Kasumi-1 (cell line): ENCODE measurements at regions not wholly inside any gene's neighbourhood (a gene's known extent, or its start where the extent isn't known, plus 50 kb on each side); places are given as distances from the start of the nearest gene placed in this dataset.

Experiments used
- DNase-seq, 2 experiments: peaks; one replicate each; lab custom pipeline; 2025; lab: John Stamatoyannopoulos, UW

GRCh38 chr2:67516899-67517530 is 119.9 kb downstream of the ETAA1 start:
- DNase-seq: no peak

DNA sequence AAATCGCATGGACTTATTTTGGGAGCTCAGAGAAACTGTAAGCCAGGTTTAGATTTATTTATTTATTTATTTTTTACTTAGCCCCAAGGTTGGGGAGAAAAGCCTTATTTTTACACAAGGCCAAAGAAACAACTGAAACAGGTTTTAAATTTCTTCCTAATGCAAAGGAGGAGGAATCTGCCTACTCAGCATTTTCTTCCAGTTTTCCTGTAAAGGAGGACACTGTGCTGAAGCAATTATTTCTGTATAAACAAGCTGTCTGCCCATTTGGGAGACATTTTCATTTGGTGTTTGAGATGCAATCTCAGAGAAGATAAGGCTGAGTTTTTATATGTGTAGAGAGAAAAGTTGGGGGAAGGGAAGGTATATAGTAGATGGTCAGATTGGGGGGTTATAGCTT is 125.0 kb downstream of the ETAA1 start:
- DNase-seq: no peak

DNA sequence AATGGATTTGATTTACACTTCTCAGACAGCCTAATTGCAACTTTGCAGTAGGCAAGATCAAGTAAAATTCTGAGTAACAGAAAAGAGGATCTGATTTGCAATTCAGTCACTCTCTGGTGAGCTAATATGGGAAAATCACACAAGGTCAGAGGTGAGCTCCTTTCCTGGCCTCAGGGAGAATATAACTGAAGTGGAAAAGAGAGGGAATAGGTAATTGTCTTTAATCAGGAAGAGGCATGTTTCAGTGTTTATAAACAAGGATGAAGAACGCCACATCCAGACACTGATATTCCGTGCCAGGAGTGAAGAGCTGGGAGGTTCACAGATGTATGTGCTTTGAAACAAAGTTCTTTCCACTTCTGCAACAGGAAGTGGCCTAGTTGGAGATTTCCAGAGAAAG is 127.1 kb downstream of the ETAA1 start:
- DNase-seq: no peak

DNA sequence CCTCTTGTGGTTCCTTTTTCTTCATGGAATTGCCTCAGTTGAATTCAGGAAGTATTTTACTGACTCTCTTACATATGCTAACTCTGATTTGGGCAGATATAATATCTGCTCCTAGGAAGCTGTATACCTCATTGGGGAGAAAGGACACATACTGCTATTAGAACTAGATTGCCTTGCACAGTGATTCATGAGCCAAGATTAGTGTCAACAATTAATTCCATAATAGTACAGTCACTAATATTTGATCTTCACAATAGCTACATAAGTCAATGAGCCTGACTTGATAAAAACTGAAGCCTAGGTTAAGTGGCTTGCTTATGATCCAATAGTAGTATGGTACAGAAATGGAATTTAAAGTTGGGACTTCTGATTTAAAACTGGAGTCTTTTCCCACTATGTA is 127.6 kb downstream of the ETAA1 start:
- DNase-seq: no peak

DNA sequence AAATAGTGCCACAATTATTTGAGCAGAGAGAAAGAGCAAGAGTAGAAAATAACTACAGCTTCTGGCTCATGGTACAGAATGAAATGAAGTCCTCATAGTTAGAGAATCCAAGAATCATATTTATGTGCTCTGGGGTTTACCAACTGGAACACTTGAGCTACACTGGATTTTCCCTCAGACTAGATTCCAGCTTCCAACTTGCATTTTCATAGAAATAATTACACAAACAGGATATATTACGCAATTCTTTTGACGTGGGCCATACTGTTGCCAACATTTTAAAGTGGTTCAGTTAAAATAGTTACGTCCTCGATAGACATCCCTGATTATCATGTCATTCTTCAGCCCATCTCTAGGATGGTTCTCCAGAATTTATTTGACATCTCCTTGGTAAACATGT is 129.2 kb downstream of the ETAA1 start:
- DNase-seq: no peak

DNA sequence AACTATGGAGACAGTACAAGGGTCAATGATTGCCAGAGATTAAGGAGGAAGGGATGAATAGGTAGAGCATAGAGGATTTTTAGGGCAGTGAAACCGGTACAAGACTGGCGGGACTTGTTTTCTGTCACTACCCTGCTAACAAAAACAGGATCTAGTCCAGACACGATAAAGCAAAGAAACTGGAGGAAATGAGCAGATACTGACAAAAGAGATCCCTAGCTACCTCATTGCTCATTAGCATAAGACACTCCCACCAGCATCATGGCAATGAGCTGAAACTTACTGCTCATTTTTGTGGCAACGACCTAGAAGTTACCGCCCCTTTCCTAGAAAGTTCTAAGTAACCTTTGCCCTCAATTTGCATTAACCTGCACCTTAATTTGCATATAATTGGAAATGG is 131.2 kb downstream of the ETAA1 start:
- no peak for DNase-seq

GRCh38 chr2:67532387-67532786 is 135.3 kb downstream of the ETAA1 start:
- DNase-seq: no peak

DNA sequence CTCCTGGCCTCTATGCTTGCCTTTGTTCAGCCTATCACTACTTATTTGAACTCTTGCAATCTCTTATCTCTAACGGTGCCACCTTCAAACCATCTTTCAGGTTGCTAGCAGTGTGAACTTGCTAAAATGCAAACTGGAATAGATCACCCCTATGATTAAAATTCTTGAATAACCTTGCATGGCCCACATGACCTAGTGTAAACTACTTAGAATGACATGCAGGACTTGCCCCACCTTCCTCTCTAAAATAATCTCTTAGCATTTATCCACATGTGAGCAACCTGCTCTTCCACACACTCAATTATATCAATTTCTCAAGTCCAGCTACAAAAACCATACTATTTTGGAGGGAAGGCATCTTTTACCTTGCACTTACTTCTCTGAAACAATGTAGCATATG is 137.6 kb downstream of the ETAA1 start:
- no peak for DNase-seq

DNA sequence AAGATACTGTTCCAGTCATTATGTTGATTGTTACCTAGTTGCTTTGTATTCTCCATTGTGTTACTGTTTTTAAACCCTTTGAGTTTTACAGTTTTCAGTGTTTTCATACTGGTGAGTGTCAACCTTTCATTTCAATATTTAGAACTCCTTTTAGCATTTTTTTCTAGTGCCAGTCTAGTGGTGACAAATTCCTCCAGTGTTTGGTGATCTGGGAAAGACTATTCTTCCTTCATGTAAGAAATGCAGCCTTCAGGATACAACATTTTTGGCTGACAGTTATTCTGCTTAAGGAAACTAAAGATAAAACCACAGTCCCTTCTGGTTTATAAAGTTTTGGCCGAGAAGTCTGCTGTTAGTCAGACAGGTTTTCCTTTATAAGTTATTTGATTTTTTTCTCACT is 143.8 kb downstream of the ETAA1 start:
- no peak for DNase-seq

GRCh38 chr2:67544286-67544685 is 147.2 kb downstream of the ETAA1 start:
- no peak for DNase-seq

GRCh38 chr2:67548317-67549201 is 151.4 kb downstream of the ETAA1 start:
- no peak for DNase-seq

GRCh38 chr2:67559156-67559555 is 162.0 kb downstream of the ETAA1 start:
- no peak for DNase-seq

DNA sequence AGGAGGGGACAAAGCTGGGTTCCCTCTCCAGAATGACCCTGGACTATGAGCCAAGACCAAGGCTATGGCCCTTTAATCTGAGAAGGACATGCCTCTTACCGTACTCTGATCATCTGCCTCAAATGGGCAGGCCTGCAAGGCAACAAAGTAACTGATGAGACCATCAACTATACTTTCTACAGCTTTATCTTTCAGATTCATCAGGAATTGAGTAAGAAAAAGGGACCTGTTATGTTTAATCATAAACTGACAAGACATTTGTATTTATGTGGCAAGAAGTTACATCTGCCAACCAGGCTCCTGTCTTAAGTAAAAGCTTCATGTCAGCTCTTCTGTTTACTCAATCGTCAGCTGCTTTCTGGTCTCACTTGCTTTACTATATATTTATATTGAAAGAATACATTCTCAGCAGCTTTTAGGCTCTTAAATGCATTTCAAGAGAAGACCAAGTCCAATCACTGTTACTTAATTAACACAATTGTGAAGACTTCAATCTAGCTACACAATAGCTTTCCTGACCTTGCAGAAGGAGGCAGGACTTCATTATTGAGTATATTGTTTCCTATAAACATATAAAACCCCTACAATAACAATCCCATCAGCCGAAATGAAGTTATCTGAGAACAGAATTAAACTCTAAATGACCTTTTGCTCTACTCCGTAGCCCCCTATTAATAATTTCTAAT is 163.8 kb downstream of the ETAA1 start:
- DNase-seq: no peak

DNA sequence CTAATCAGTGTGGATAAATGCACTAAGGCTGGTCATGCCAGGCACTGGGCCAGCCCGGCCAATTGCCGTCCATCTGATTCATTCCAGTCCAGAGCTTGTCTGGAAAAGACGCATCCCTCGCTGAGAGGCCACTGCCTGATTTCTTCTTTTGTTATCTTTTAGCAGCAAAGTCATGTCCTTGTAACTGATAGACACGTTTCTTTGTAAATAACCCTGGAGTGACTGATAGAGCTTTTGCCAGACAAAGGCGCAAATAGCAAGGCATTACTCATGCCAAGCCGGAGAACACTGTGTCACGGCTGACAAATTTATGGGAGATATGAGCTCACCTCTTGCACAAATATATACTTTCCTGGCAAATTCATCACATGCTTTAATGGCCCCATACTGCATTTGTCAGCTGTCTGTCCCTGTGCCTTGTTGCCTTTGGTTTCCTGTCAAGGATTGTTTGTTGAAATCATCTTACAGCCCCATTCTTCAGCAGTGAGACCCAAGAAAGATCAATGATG is 164.4 kb downstream of the ETAA1 start:
- no peak for DNase-seq

DNA sequence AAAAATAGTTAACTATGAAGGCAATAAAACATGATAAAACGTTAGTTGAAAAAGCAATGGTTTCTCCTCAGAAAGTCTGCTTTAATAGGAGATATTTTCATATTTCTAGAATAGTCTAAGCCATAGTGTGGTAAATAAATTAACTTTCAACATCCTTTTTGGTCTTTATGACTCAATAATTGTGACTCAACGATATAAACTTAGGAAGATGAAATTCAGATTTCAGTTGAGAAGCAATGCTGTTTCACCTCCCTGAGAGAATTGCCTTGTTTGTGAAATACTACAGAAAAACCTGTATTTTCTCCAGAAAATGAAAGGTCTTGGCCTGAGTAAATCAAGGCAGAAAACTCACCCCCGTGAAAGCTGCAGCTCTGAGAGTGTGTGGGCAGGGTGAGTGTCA is 166.9 kb downstream of the ETAA1 start:
- no peak for DNase-seq

- DNase-seq: no peak
These were observed 167.5 kb downstream of the ETAA1 start for GRCh38 chr2:67564626-67565025.

DNA sequence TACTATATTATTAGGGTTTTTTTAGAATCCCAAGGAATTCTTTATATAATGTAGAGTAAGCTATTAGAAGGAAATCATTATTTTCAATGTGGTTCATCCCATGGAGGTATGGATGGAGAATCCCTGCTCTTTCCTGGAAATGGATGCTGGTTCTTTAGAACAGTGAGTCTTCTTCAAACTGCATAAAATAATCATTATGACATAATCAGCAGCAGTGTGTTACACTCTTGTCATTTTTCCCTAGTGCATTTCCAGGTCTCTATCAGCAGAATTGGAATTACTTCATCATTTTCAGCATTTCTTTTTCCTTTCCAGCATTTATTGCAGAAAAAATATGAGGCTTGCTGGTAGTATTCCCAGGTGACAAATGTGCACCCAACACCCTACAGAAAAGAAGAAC is 168.1 kb downstream of the ETAA1 start:
- DNase-seq: no peak

GRCh38 chr2:67565761-67566160 is 168.6 kb downstream of the ETAA1 start:
- no peak for DNase-seq

GRCh38 chr2:67566285-67566684 is 169.2 kb downstream of the ETAA1 start:
- no peak for DNase-seq

DNA sequence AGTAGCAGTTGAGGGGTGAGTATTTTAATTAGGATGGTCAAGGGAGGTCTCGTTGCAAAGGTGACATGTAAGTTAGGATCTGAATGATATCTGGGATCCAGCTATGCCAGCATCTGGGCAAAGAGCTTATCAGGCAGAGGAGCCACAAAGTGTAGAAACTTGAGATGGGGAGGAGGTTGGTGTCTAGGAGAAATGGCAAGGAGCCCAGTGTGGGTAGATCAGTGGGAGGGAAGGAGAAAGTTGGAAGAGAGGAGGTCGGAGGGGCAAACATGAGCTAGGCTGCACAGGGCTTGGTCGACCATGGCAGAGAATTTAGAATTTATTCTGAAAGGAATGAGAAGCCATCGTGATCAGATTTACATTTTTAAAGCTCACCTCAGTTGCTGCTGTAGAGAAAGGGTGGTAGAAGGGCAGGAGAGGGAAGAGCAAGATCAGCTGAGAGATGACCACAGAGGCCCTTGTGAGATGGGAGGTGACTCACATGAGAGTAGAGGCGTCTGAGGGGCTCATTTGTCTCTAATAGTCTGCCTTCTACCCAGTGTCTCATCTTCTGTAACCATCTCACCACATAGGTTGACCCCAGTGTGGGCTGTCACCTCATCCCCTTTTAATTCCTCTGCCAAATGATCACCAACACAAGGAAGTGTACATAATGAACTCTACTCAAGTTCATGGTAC is 170.0 kb downstream of the ETAA1 start:
- no peak for DNase-seq

DNA sequence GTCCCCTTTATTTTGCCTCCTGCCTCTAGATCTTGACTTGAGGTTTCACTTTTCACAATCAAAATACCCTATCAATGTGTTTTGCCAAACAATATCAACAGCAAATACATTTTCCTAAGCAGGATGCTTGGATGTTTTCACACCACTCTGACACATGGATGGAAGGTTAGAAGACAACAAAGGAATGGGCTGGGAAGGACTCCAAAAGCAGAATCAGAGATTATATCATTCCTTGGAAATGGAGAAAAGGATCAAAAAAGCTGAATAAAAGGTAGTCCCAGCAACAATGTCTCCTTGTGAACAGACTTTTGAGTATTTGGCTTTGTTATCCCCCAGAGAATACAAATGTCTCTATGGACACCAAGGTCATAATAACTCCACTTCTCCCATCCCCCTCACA is 170.8 kb downstream of the ETAA1 start:
- DNase-seq: no peak

DNA sequence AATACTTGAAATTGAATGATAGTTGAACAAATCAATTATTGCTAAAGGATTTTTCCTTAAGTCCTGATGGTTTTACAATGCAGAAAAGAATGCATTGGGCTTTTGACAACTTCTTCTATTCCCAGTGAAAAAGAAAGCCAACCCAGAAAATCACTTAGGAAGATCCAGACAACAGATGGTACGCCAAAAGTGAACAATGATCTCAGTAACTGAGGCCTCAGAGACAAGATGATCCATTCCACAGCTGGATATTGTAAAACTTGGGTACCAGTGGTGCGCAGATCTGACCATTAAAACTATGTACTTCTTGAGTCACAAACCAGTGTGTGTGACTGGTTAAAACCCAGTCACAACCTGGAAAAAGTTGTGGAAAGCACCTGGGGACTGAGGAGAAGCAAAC is 173.5 kb downstream of the ETAA1 start:
- no peak for DNase-seq
